22Rv1 (cell line): ENCODE measurements at regions not wholly inside any gene's neighbourhood (a gene's known extent, or its start where the extent isn't known, plus 50 kb on each side); places are given as distances from the start of the nearest gene placed in this dataset.

Experiments used
- ZFX ChIP-seq: fragments of 450-650 bp; IDR thresholded peaks from 2 replicates; pipeline ENCODE4 v1.6.1; 2017; ENCODE audit warnings: antibody characterized with exemption, borderline replicate concordance
- TF ChIP-seq, protein P1 (sequence below): fragments of 450-650 bp; IDR thresholded peaks from 2 replicates; pipeline ENCODE4 v1.5.1; 2017; ENCODE audit warnings: mild to moderate bottlenecking

DNA sequence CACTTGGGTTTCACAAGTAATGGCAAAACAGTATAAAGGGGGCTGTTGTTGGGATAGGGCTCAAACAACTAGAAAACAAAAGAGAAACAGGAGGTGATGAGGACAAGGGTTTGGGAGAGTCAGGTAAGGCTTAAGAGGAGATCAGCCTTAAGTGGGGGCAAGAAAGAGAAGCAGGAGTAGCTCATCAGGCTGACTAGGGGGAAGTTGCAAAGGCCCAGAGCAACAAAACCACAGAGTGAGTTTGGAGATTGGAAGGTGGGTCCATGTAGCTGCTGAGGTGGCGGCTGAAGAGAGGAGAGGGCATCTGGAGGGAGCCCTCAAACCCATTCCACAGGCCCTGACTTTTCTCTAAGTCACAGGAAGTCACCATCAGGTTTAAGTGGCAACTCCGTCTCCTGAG is 126.0 kb downstream of the MREG start:
- TF ChIP-seq, protein P1, sequence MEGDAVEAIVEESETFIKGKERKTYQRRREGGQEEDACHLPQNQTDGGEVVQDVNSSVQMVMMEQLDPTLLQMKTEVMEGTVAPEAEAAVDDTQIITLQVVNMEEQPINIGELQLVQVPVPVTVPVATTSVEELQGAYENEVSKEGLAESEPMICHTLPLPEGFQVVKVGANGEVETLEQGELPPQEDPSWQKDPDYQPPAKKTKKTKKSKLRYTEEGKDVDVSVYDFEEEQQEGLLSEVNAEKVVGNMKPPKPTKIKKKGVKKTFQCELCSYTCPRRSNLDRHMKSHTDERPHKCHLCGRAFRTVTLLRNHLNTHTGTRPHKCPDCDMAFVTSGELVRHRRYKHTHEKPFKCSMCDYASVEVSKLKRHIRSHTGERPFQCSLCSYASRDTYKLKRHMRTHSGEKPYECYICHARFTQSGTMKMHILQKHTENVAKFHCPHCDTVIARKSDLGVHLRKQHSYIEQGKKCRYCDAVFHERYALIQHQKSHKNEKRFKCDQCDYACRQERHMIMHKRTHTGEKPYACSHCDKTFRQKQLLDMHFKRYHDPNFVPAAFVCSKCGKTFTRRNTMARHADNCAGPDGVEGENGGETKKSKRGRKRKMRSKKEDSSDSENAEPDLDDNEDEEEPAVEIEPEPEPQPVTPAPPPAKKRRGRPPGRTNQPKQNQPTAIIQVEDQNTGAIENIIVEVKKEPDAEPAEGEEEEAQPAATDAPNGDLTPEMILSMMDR = no peak
- no peak for TF ChIP-seq ZFX
